ENCODE measurements at regions not wholly inside any gene's neighbourhood (a gene's known extent, or its start where the extent isn't known, plus 50 kb on each side); places are given as distances from the start of the nearest gene placed in this dataset.

GRCh38 chr6:115704028-115704427, 356.7 kb downstream of the FRK start:
- TF ChIP-seq CTCF (IDR thresholded peaks at IDR 0.05) (no peak), POLR2AphosphoS5 (IDR thresholded peaks at IDR 0.05; ENCODE audit: low read depth, low read length) (no peak), SIN3A (IDR thresholded peaks at IDR 0.05; ENCODE audit: borderline replicate concordance, insufficient read depth, low read depth, low read length) (no peak)
- TF ChIP-seq, protein P1, sequence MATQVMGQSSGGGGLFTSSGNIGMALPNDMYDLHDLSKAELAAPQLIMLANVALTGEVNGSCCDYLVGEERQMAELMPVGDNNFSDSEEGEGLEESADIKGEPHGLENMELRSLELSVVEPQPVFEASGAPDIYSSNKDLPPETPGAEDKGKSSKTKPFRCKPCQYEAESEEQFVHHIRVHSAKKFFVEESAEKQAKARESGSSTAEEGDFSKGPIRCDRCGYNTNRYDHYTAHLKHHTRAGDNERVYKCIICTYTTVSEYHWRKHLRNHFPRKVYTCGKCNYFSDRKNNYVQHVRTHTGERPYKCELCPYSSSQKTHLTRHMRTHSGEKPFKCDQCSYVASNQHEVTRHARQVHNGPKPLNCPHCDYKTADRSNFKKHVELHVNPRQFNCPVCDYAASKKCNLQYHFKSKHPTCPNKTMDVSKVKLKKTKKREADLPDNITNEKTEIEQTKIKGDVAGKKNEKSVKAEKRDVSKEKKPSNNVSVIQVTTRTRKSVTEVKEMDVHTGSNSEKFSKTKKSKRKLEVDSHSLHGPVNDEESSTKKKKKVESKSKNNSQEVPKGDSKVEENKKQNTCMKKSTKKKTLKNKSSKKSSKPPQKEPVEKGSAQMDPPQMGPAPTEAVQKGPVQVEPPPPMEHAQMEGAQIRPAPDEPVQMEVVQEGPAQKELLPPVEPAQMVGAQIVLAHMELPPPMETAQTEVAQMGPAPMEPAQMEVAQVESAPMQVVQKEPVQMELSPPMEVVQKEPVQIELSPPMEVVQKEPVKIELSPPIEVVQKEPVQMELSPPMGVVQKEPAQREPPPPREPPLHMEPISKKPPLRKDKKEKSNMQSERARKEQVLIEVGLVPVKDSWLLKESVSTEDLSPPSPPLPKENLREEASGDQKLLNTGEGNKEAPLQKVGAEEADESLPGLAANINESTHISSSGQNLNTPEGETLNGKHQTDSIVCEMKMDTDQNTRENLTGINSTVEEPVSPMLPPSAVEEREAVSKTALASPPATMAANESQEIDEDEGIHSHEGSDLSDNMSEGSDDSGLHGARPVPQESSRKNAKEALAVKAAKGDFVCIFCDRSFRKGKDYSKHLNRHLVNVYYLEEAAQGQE (IDR thresholded peaks at IDR 0.05; ENCODE audit: insufficient read depth in 1 of 2, low read depth in 2 of 2, low read length in 1 of 2): no peak
